HG03575 (cell line): ENCODE measurements at regions not wholly inside any gene's neighbourhood (a gene's known extent, or its start where the extent isn't known, plus 50 kb on each side); places are given as distances from the start of the nearest gene placed in this dataset.

ENCODE experiments used
- ATAC-seq: cut with Tn5 transposase; IDR thresholded peaks from one replicate; pipeline ENCODE4 v1.9.1; 2021; ENCODE audit not compliant: unreplicated experiment, insufficient number of reproducible peaks, low FRiP score; ENCODE audit errors: extremely low read depth

DNA sequence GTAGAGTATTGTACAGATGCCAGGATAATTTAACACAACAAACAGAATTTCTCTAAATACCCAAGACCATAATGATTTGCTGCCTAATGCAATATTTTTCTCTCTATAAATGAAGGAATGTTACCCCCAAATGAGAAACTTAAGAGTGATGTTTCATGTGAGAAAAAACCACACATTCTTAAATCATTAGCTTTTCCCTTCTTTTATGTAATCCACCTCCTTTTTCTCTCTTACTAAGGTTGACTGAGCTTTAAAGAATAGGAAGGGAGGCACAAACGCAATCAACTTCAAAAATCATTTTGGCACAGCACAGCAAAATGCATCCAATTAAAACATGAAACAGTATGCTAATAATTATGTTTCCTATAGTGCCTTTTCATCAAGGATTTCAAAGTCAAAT is 698.1 kb upstream of the CDH2 start:
- ATAC-seq: no peak

DNA sequence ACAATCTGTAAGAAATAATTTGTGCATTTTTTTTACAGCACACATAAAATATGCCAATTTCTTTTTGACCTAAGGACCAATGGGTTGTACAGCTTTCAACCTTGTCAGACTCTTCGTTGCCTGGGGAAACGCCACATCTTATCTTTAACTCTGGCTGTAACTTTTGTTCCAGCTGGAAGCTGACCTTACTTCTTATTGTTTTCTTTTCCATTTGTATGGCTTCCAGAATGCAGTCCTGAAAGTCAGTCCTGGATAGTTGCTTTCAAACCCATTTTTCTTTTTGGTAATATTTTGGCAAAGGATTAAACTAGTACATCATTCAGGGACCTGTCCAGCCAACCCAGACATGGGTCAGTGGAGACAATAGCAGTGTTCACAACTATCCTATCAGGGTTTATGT is 686.5 kb upstream of the CDH2 start:
- ATAC-seq: no peak

- ATAC-seq: no peak
Observed at GRCh38 chr18:28858248-28858647, 681.3 kb upstream of the CDH2 start.

DNA sequence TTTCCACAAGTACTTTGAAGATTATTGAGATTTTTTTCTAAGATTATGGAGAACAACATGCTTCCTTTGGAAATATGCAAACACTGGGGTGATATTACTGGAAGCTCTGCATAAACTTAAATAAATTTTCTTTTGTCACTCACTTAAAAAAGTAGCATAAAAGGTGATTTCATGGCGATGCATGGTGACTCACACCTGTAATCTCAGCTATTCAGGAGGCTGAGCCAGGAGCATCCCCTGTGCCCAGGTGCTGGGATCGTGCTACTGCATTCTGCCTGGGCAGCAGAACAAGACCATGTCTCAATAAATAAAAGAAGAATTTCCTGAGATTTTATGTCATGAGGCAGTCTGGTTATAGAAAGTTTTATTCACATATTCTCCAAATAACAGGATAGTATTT is 679.1 kb upstream of the CDH2 start:
- ATAC-seq: no peak

DNA sequence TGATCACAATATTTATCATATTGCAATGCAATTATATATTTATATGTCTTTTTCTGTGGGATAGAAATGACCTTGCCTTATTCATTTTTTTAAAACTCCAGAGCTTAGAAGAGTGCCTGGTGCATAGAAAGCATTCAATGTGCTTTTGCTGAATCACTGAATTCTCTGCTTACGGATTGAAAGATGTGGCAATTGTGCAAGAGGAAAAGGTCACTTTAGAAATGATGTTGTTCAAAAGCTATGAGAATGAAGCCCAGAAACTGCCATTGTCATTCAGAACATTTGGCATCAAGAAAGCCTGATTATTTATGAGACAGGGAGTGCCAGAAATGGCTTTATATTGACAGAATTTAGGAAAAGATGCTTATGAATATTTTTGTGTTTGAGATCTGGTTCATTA is 678.6 kb upstream of the CDH2 start:
- ATAC-seq: no peak

DNA sequence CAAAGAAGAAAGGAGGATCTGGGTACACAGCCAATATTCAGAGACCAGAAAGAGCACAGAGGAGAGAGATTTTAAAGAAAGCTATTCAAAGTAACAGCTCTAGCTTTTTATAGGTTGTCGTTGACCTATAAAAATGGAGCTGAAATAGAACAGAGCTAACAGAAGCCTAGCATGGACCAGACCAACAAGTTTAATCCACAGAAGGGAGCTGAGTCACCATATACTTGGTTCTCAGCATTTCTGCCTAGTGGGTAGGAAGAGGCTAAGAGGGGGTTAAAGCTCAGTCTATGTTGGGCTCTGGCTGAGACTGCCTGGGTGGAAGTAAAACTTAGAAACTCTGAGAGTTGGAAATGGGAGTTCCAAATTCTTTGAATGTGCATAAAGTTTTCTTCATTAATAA is 678.0 kb upstream of the CDH2 start:
- no peak for ATAC-seq

DNA sequence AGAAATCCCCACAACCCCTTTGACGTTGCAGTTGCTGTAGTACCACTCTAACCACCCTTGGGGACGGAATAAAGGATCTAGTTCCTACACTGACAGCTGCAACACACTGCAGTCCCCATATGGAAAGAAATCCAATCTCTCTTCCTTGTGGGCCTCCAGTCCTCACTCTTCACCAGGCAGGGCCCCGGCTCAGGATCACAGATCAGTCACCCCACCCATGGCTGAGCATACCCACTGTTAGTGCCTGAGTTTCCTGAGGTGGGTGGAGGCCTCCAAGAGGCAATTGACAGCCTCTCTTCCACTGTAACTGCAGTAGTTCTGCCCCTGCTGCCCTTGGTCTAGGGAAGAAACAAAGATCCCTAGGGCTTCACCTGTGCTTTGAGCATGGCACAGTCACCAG is 670.0 kb upstream of the CDH2 start:
- no peak for ATAC-seq

DNA sequence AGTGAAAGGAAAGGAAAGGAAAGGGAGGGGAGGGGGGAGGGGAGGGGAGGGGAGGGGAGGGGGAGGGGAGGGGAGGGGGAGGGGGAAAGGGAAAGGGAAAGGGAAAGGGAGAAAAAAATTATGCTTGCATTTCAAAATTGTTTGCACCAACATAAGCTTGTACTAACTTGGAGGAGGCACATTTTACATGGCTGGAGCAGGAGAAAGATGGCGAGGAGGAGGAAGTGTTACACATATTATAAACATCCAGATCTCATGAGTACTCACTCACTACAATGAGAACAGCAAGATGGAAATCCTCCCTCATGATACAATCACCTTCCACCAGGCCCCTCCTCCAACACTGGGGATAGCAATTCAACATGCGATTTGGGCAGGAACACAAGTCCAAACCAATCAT is 660.2 kb upstream of the CDH2 start:
- no peak for ATAC-seq

DNA sequence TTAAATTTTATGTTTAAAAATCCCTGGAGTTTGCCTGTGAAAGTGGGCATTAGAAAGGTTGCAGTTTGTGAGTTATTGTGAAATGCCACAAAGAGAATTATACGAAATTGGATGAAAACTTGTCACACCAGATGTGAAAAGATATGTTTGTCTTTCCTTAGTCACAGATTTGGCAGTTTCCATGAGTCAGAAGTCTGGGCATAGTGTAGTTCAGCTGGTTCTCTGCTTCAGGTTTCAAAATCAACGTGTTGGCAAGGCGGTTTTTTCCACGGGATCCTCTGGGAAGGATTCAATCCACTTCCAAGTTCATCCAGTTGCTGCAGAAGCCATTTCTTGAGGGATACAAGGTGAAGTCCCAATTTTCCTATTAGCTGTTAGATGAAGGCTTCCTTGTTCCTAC is 658.0 kb upstream of the CDH2 start:
- no peak for ATAC-seq

- ATAC-seq: no peak
Observed at GRCh38 chr18:28831908-28832307, 655.0 kb upstream of the CDH2 start.

DNA sequence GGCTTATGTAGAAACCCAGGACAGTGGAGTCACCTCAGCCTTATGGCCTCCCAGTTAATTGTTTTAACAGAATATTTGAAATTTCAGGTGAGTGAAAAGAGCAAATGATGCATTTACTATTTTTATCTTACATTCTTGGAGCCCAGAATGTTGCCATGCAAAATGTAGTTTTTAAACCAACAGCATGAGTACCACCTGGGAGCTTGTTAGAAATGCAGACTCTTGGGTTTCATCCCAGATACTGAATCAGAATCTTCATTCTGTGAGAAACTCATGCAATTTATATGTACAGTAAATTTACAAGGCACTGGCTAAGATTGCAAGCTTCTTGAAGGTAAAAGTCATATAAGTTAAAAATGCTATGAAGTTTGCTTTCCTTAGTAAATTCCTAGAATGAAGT is 654.5 kb upstream of the CDH2 start:
- ATAC-seq: no peak

DNA sequence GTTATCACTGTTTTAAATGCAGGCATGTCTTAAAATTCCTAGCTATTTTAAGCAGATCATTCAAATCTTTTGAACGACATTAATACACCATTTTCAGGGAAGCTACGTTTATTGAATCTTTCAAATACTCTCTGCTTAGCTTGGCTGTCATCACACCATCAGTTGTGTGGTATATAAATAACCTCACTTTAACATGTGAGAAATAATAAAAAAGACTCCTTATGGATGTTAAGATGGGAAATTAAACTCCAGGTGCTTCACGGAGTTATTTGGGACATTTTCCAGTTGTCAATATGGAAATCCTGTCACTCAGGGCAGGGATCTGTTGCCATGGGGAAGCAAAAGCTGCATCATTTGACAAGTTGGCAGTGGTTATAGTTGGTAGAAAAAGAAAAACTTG is 649.2 kb upstream of the CDH2 start:
- no peak for ATAC-seq

GRCh38 chr18:28824183-28824574 is 647.2 kb upstream of the CDH2 start:
- no peak for ATAC-seq

GRCh38 chr18:28823506-28824182 is 646.7 kb upstream of the CDH2 start:
- no peak for ATAC-seq

DNA sequence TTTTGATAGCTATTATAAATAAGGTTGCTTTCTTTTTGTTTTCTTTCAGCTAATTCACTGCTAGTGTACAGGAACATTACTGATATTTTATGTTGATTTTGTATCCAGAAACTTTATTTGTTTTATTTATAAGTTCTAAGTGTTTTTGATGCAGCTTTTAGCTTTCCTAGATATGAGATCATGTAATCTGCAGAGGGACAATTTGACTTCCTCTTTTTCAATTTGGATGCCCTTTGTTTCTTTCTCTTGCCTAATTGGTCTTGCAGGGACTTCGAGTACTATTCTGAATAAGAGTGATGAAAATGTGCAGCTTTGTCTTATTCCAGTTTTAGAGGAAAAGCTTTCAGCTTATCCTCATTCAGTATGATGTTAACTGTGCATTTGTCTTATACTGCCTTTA is 643.4 kb upstream of the CDH2 start:
- ATAC-seq: no peak

- ATAC-seq: no peak
Observed at GRCh38 chr18:28816155-28816554, 639.2 kb upstream of the CDH2 start.

GRCh38 chr18:28814365-28814764 is 637.4 kb upstream of the CDH2 start:
- ATAC-seq: no peak

- no peak for ATAC-seq
Observed at GRCh38 chr18:28808373-28808772, 631.4 kb upstream of the CDH2 start.

DNA sequence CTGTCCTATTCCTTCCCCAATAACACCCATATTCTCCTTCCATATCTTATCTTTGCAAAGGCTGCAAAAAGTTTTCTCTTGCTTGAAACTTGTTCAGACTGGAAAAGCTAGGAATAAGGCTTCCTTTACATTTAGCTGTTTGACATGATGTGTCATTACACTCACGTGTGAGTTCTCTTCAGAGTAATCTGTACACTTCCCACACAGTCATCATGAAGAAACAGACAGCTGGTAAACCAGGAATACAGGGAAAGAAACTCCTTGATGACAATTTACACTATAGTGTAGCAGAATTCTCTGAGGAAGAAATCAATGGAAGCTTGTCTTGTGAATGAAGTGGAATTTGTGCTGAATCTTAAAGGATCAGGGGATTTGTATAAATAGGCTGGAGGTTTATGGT is 628.6 kb upstream of the CDH2 start:
- ATAC-seq: no peak

GRCh38 chr18:28804512-28805202 is 627.7 kb upstream of the CDH2 start:
- ATAC-seq: no peak

DNA sequence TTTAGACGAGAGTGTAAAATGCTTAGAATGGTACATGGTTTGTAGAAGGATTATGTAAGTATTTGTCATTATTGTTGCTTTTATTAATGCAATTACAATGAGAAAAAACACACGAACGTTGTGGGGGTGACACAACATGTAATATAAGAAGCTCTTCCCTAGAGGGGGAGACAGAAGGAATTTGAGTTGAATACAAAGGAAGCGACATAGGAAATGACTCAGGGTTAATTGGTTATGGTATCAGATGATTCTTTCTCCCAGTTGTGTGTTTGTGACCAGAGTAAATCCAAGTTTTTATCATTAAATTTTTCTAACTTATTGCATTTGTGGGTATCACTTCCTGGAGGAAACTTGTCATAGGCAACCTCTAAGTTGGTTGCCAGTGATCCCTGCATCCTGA is 625.6 kb upstream of the CDH2 start:
- no peak for ATAC-seq
